HCT116 (cell line): ENCODE measurements at regions not wholly inside any gene's neighbourhood (a gene's known extent, or its start where the extent isn't known, plus 50 kb on each side); places are given as distances from the start of the nearest gene placed in this dataset.

ENCODE experiments used
- ATAC-seq: fragments of 200-7000 bp; cut with Tn5 transposase; 2 replicates; pipeline ENCODE4 v1.9.1; 2020; ENCODE audit warnings: mild to moderate bottlenecking, moderate library complexity
- BruUV-seq: library from RNA; stranded (reverse); fragments of 400-500 nt; replicated peaks from 2 replicates; lab custom pipeline; 2021; lab: Mats Ljungman, UMichigan
- CTCF ChIA-PET: fragments of 300-600 bp; sonication (Branson Sonifier 250); formaldehyde crosslinking; loops from one replicate; lab custom pipeline; 2021; ENCODE audit warnings: antibody characterized with exemption; lab: Charles Lee
- POLR2A ChIA-PET: fragments of 300-600, 350-600 bp; sonication (Branson Sonifier 250); formaldehyde crosslinking; loops from one replicate; lab custom pipeline; 2021; ENCODE audit warnings: antibody characterized with exemption; lab: Charles Lee
- RAD21 ChIA-PET, 2 experiments: fragments of 300-600 bp; sonication (Branson Sonifier 250); formaldehyde crosslinking; loops; one replicate each; lab custom pipeline; 2023; ENCODE audit warnings: low total read pairs in 2 of 2; ENCODE audit not compliant: uncharacterized antibody in 2 of 2, unreplicated experiment in 2 of 2, low non-redundant PET in 1 of 2; lab: Charles Lee
- DNase-seq: peaks from one replicate; pipeline ENCODE4 v3.0.0-alpha.2; 2010; ENCODE audit warnings: low read depth, low spot score
- H2AFZ ChIP-seq: fragments of 200-600 bp; shearing (Covaris generic), sonication (generic); 2 replicates; pipeline ENCODE4 v1.6.1; 2017; ENCODE audit warnings: low read depth, mixed run types, mixed read lengths, antibody characterized with exemption, low read length; ENCODE audit not compliant: poor library complexity, severe bottlenecking
- H3K27ac ChIP-seq: 2 replicates; pipeline ENCODE4 v1.5.1; 2012; ENCODE audit warnings: low read depth, low read length
- H3K27me3 ChIP-seq: fragments of 200-600 bp; sonication (generic); 2 replicates; pipeline ENCODE4 v1.6.1; 2016; ENCODE audit warnings: mixed run types, low read length, mixed read lengths; ENCODE audit not compliant: insufficient read depth
- H3K36me3 ChIP-seq, 2 experiments: fragments of 200-500 bp in 1 of 2; fragments of 200-600 bp in 1 of 2; sonication (Bioruptor generic) in 1 of 2; sonication (generic) in 1 of 2; 2 replicates each; pipeline versions ENCODE4 v1.5.1 to v1.6.1; 2014 to 2016; ENCODE audit warnings: low read length in 2 of 2, inconsistent platforms in 1 of 2, mixed read lengths in 1 of 2, mixed run types in 1 of 2; ENCODE audit not compliant: insufficient read depth in 2 of 2, control insufficient read depth in 1 of 2
- H3K4me1 ChIP-seq, 2 experiments: fragments of 200-600 bp in 1 of 2; sonication (generic) in 1 of 2; 2 replicates each; pipeline versions ENCODE4 v1.5.1 to v1.6.1; 2012 to 2017; ENCODE audit warnings: low read length in 2 of 2, inconsistent platforms in 1 of 2, mild to moderate bottlenecking in 1 of 2, mixed read lengths in 1 of 2, mixed run types in 1 of 2, moderate library complexity in 1 of 2; ENCODE audit not compliant: insufficient read depth in 2 of 2, control insufficient read depth in 1 of 2
- H3K4me2 ChIP-seq: fragments of 200-600 bp; sonication (generic); 2 replicates; pipeline ENCODE4 v1.6.1; 2017; ENCODE audit warnings: mixed run types, low read length, mixed read lengths
- H3K4me3 ChIP-seq, 2 experiments: fragments of 200-600 bp in 1 of 2; sonication (generic) in 1 of 2; replicated peaks in 1 of 2; 2 replicates each; pipeline ENCODE4 v1.5.1; 2011 to 2016; ENCODE audit warnings: low read length in 2 of 2, control low read depth in 1 of 2, low read depth in 1 of 2, mild to moderate bottlenecking in 1 of 2, mixed read lengths in 1 of 2, mixed run types in 1 of 2
- H3K79me2 ChIP-seq: fragments of 200-600 bp; sonication (generic); 2 replicates; pipeline ENCODE4 v1.6.1; 2017; ENCODE audit warnings: mild to moderate bottlenecking, mixed run types, low read length, moderate library complexity, mixed read lengths; ENCODE audit not compliant: insufficient read depth
- H3K9ac ChIP-seq: fragments of 200-600 bp; sonication (generic); 2 replicates; pipeline ENCODE4 v1.6.1; 2016; ENCODE audit warnings: low read length, mixed read lengths
- H3K9me2 ChIP-seq: fragments of 200-600 bp; sonication (generic), shearing (Covaris generic); 2 replicates; pipeline ENCODE4 v1.6.1; 2017; ENCODE audit warnings: mixed run types, mild to moderate bottlenecking, moderate library complexity; ENCODE audit not compliant: insufficient read depth
- H3K9me3 ChIP-seq, 2 experiments: fragments of 200-500 bp in 1 of 2; fragments of 200-600 bp in 1 of 2; sonication (Bioruptor generic) in 1 of 2; sonication (generic) in 1 of 2; 2 replicates each; pipeline ENCODE4 v1.6.1; 2014 to 2017; ENCODE audit warnings: low read length in 2 of 2, mixed read lengths in 2 of 2, inconsistent platforms in 1 of 2, low read depth in 1 of 2, mild to moderate bottlenecking in 1 of 2, mixed run types in 1 of 2, moderate library complexity in 1 of 2; ENCODE audit not compliant: control insufficient read depth in 1 of 2, insufficient read depth in 1 of 2
- H4K20me1 ChIP-seq: fragments of 200-600 bp; sonication (generic), shearing (Covaris generic); 2 replicates; pipeline ENCODE4 v1.6.1; 2017; ENCODE audit warnings: mixed run types, mild to moderate bottlenecking, moderate library complexity; ENCODE audit not compliant: insufficient read depth
- CBX3 ChIP-seq: IDR thresholded peaks from 2 replicates; pipeline ENCODE4 v1.6.1; 2012; ENCODE audit warnings: low read depth
- CEBPB ChIP-seq: IDR thresholded peaks from 2 replicates; pipeline ENCODE4 v1.6.1; 2012; ENCODE audit warnings: low read depth
- ELF1 ChIP-seq: IDR thresholded peaks from 2 replicates; pipeline ENCODE4 v1.6.1; 2012; ENCODE audit warnings: low read depth, borderline replicate concordance
- EZH2 ChIP-seq: fragments of 200-600 bp; sonication (generic); IDR thresholded peaks from 2 replicates; pipeline ENCODE4 v1.6.1; 2017; ENCODE audit warnings: antibody characterized with exemption, mixed run types
- FOSL1 ChIP-seq: IDR thresholded peaks from 2 replicates; pipeline ENCODE4 v1.6.1; 2012; ENCODE audit warnings: low read depth
- JUND ChIP-seq: IDR thresholded peaks from 2 replicates; pipeline ENCODE4 v1.6.1; 2012
- POLR2A ChIP-seq: IDR thresholded peaks from 2 replicates; pipeline ENCODE4 v1.7.0; 2011; ENCODE audit warnings: borderline replicate concordance; ENCODE audit not compliant: insufficient read depth, insufficient read length; ENCODE audit errors: extremely low read depth
- RAD21 ChIP-seq: IDR thresholded peaks from 2 replicates; pipeline ENCODE4 v1.6.1; 2012; ENCODE audit warnings: low read depth, mild to moderate bottlenecking
- SIN3A ChIP-seq: IDR thresholded peaks from 2 replicates; pipeline ENCODE4 v1.6.1; 2012; ENCODE audit warnings: low read depth
- SRF ChIP-seq: IDR thresholded peaks from 2 replicates; pipeline ENCODE4 v1.6.1; 2012; ENCODE audit warnings: low read depth
- TCF7L2 ChIP-seq: IDR thresholded peaks from 2 replicates; pipeline ENCODE4 v1.7.0; 2011; ENCODE audit warnings: borderline replicate concordance, inconsistent platforms; ENCODE audit not compliant: insufficient read depth, insufficient read length; ENCODE audit errors: extremely low read depth
- YY1 ChIP-seq: IDR thresholded peaks from 2 replicates; pipeline ENCODE4 v1.6.1; 2011; ENCODE audit warnings: low read length, low read depth, moderate library complexity, mild to moderate bottlenecking; ENCODE audit not compliant: insufficient replicate concordance; ENCODE audit errors: extremely low read depth
- ZNF274 ChIP-seq: fragments of 200-500 bp; sonication (Bioruptor generic); IDR thresholded peaks from 2 replicates; pipeline ENCODE4 v1.6.1; 2014; ENCODE audit warnings: mild to moderate bottlenecking, low read depth, low read length, inconsistent platforms
- intact Hi-C: fragments of 100-400 bp; cut with micrococcal nuclease; formaldehyde crosslinking; loops from 2 replicates; pipeline ENCODE4 v1.10.0; 2022
- TF ChIP-seq, protein P1 (sequence below): IDR thresholded peaks from 2 replicates; pipeline ENCODE4 v1.6.1; 2012
- TF ChIP-seq, protein P2 (sequence below): IDR thresholded peaks from 2 replicates; pipeline ENCODE4 v1.6.1; 2012

DNA sequence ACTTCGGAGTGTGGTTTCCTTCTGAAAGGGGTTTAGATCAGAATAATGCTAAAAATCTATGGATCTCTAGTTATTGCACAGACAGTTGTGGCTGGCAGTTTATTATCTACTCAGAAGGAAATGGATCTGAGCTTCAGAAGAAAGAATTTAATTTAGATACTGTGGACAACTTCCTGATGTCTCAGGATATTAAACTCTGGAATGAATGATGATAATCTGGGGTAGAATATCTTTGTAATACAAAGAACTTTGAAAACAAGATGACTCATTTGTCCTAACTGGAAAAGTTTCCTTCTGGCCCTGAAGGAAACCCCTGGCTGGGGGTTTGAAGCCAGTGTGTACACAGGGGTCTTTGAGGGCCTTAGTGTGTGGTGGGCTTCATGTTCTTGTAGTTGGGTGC, 78.0 kb downstream of the EDN3 start:
- H3K9ac ChIP-seq = no peak overlapping the region
- intact Hi-C loops = no loop called here
- RAD21 ChIA-PET = no interaction called here
- H3K4me2 ChIP-seq = no peak overlapping the region
- CTCF ChIA-PET = no interaction called here
- no peaks in the 10 kb centered on the region for H3K4me1 ChIP-seq
- BruUV-seq = no TSS peak
- H3K9me2 ChIP-seq = no peaks in the 10 kb centered on the region
- ATAC-seq = no peak
- H3K9me3 ChIP-seq = no peaks in the 10 kb centered on the region
- no peak for DNase-seq
- H3K27ac ChIP-seq = no peak overlapping the region
- H3K79me2 ChIP-seq = no peaks in the 10 kb centered on the region
- H3K27me3 ChIP-seq = peaks cover 25% of the 10 kb centered on the region
- no peak overlapping the region for H3K4me3 ChIP-seq
- H3K36me3 ChIP-seq = no peaks in the 10 kb centered on the region
- TF ChIP-seq TCF7L2 = no peak
- TF ChIP-seq CBX3 = no peak
- TF ChIP-seq YY1 = no peak
- no peak for TF ChIP-seq POLR2A
- TF ChIP-seq, protein P1, sequence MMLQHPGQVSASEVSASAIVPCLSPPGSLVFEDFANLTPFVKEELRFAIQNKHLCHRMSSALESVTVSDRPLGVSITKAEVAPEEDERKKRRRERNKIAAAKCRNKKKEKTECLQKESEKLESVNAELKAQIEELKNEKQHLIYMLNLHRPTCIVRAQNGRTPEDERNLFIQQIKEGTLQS = no peak
- TF ChIP-seq ELF1 = no peak
- no peak for TF ChIP-seq EZH2
- TF ChIP-seq CEBPB = no peak
- TF ChIP-seq SRF = no peak
- TF ChIP-seq FOSL1 = no peak
- no peak for TF ChIP-seq JUND
- TF ChIP-seq ZNF274 = no peak
- TF ChIP-seq, protein P2, sequence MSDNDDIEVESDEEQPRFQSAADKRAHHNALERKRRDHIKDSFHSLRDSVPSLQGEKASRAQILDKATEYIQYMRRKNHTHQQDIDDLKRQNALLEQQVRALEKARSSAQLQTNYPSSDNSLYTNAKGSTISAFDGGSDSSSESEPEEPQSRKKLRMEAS = no peak
- no peak for TF ChIP-seq RAD21
- no peak for TF ChIP-seq SIN3A
- H2AFZ ChIP-seq = no peak overlapping the region
- POLR2A ChIA-PET = no interaction called here
- no peaks in the 10 kb centered on the region for H4K20me1 ChIP-seq
